Fibroblast of skin of right biceps (primary cell): ENCODE measurements at regions not wholly inside any gene's neighbourhood (a gene's known extent, or its start where the extent isn't known, plus 50 kb on each side); places are given as distances from the start of the nearest gene placed in this dataset.
A peak's percentile ranks its signal among the peaks of the same experiment; 100 is the strongest.
"Not testable (repeated sequence)": the region's sequence is repeated elsewhere in the genome, so short reads cannot be mapped to it uniquely, and the experiment has no call there.

Experiments
- DNase-seq: peaks from one replicate; pipeline ENCODE4 v3.0.0-alpha.2; 2013

DNA sequence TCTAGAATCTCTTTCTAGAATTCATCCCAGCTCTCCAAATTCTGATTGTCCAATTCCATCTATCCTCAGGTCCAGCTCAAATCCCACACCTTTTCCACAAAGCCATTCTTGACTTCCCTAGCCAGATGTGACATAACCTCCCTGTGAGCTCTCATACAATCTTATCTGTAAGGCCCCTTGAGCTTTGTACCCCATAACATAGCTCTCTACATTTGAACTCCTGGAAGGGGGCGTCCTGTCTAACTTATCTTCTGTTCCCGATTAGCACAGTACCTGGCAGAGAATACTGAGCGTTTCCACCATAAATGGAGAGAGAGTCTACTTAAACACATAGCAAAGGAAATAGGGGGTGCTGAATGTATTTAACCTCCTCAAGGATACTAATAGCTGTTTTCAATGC lies 251.6 kb upstream of the RGMB start:
- DNase-seq = no peak

GRCh38 chr5:98524773-98525172 lies 248.7 kb upstream of the RGMB start:
- no peak for DNase-seq

- no peak for DNase-seq
These were observed 245.6 kb upstream of the RGMB start for GRCh38 chr5:98527846-98528245.

- no peak for DNase-seq
These were observed 244.1 kb upstream of the RGMB start for GRCh38 chr5:98529321-98529720.

- DNase-seq = no peak
These were observed 243.2 kb upstream of the RGMB start for GRCh38 chr5:98530224-98530623.

DNA sequence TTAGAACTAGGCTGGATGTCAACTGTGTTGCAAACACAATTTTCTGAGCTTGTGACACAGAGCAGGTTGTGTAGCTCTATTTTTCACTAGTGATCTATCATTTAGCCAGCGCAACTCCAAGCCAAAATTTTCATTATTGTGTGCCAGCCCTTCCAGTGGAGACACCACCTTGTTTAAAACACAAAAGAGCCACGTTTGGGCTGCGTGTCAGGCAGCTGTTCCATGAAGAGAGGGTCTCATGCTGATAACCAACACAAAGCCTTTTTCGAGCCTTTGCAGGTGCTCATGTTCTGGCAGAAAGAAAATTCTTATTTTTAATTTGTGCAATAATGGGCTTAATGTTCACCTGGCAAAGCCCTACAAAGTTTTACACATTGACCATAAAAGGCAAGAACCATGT lies 237.6 kb upstream of the RGMB start:
- no peak for DNase-seq

DNA sequence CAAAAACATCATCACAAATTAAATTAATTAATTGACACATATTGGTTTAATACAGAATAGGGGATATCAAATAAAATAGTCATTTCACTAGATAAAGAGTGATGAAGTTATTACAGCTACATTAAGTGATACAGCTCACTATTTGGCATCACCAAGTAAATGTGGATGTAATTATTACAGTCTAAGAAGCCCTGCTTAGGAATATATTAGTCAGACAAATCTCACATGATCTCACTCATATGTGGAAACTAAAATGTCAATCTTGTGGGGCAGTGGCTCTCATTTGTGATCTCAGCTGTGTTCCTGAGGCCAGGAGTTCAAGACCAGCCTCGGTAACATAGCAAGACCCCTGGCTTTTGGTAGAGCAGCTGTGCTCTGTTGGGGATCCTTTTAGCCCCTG lies 233.4 kb upstream of the RGMB start:
- DNase-seq = peak; percentile 28

GRCh38 chr5:98541641-98542040 lies 231.8 kb upstream of the RGMB start:
- DNase-seq = no peak

DNA sequence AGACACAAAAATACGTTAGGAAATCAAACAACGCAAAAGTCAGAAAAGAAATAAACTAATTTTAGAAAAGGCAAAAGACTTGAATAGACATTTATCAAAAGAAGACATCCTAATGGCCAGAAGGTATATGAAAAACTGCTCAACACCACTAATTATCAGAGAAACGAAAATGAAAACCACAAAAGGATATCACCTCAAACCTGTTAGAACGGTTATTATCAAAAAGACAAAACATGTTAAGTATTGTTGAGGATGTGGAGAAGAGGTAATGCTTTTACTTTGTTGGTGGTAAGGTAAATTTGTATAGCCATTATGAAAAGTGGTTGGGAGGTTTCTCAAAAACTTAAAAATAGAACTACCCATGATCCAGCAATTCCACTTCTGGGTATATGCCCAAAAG lies 230.0 kb upstream of the RGMB start:
- DNase-seq = no peak

DNA sequence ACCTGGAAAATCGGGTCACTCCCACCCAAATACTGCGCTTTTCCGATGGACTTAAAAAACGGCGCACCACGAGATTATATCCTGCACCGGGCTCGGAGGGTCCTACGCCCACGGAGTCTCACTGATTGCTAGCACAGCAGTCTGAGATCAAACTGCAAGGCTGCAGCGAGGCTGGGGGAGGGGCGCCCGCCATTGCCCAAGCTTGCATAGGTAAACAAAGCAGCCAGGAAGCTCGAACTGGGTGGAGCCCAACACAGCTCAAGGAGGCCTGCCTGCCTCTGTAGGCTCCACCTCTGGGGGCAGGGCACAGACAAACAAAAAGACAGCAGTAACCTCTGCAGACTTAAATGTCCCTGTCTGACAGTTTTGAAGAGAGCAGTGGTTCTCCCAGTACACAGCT lies 226.5 kb upstream of the RGMB start:
- not testable (repeated sequence) for DNase-seq

GRCh38 chr5:98556712-98557111 lies 216.8 kb upstream of the RGMB start:
- peak; percentile 68 for DNase-seq

DNA sequence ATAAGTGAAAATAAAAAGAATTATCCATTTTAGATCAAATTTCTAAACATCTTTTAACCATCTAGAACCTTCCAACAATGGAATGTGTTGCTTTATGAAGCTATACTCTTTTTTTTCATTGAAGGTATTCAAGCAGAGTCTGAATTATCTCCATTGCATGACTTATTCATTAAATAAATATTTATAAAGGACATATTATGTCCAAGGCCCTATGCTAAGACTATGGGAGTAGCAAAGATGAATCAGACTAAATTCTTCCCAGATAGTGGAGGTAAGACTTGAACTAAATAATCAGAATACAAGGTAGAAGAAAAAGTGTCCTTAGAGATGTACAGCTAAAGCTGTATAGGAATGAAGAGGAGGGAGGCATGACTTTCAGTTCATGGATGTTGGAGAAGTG lies 215.5 kb upstream of the RGMB start:
- DNase-seq = peak; percentile 33

- no peak for DNase-seq
These were observed 209.4 kb upstream of the RGMB start for GRCh38 chr5:98563885-98564653.

- peak; percentile 21 for DNase-seq
These were observed 208.6 kb upstream of the RGMB start for GRCh38 chr5:98564836-98565235.

GRCh38 chr5:98568336-98568735 lies 205.1 kb upstream of the RGMB start:
- DNase-seq = peak; percentile 50

DNA sequence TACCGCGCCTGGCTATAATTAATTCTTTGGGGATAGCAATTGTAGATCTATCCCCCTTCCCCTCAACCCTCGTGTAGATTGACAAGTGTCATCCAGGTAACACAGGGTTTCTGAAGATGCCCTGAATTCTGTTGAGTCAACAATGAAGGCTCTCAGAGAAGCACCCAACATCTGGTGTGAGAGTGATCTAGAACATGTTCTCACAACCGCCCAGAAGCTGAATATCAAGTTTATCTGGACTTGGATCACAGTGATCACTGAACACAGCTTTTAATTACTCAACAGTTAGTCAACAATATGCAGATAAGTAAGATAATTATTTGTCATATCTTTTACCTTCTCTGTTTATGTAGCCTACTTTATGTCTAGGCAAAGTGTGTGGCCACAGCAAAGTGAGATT lies 204.2 kb upstream of the RGMB start:
- DNase-seq = no peak

- peak; percentile 53 for DNase-seq
These were observed 203.5 kb upstream of the RGMB start for GRCh38 chr5:98570010-98570409.

- peak; percentile 57 for DNase-seq
These were observed 202.7 kb upstream of the RGMB start for GRCh38 chr5:98570661-98571191.

DNA sequence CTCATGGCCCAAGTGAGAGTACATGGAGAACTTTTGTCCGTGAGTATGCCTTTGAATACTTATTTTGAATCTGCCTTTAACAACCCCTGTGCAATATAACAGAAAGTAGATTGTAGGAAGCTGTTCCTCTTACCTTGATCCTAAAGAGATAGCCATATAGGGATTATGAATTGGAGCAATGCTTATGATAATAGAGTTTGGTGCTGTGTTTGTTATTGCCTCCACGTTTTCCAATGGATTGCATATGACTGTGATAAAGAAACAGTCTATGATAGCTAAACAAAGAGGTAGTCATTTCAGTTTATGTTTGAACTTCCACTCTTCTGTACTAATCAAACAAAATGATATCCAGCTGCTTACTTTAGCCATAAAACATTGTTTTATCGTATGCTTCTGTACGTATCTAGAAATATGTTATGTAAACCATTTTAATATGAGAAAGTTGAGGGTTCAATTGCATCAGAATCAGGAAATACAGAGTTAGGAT lies 199.6 kb upstream of the RGMB start:
- no peak for DNase-seq

DNA sequence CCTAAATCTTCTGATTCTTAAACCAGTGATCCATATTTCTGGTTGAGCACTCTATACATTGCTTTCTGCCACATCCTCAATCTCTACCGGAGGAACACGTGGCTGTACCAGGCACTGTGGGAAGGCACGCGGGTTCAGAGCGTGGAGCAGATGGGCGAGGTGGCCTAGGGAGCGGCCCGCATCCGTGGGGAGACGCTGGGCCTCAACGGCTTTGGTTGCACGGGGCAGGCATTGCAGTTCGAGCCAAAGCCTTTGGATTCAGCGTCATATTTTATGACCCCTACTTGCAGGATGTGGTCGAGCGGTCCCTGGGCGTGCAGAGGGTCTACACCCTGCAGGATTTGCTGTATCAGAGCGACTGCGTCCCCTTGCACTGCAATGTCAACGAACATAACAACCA lies 197.2 kb upstream of the RGMB start:
- no peak for DNase-seq

DNA sequence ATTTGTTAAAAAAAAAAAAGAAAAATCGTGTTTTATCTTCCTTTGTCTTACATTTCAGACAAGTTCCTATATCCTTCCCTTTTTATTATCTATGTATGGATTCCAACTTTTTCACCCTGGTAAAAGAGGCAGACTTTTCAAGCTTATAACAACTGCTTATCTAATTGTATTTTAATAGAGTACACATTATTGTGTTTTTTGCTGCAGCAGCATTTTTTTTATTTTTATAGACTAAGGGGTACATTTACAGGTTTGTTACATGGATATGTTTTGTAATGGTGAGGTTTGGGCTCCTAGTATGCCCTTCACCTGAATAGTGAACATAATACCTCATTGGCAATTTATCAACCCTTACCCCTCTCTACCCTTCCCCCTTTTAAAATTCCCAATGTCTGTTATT lies 195.0 kb upstream of the RGMB start:
- no peak for DNase-seq

DNA sequence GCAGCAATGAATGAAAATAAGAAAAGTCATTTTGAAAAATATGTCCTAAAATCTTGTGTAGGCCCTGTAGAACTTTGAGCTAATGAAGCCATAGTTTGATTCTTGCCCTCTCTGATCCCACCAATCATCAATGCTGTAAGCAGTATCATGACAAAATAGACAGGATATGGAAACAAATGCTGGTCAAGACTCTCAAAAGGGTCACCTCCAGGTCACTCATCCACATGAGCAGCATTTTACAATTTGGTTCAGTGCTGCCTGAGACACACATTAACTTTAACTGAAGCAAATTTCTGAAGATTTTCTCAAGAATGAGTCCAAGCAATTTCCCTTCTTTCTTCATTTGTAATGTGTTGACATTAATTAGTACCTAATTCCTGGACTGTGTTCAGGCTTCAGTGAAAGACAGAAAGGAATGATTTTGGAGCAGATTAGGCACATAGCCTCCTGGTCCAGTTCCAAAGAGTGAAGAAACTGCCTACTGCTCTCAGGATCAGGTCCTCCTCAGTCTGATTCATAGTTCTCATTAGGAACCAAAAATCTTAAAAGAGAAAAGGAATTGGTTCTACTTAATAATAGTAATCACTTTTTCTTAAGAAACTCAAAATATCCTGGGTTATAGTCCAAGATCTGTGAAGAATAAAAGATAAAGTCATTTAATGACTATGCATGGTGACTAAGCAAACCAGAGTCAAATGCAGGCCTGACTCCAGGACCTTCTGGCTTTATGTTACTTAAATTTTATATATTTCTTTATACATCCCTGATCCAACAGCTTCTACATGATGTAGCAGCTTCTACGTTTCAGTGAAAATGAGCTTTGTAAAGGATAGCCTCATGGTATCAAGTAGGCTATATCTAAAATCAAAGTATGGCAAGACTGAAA lies 192.1 kb upstream of the RGMB start:
- peak; percentile 75 for DNase-seq

- no peak for DNase-seq
These were observed 189.9 kb upstream of the RGMB start for GRCh38 chr5:98583586-98583985.
